Midbrain (tissue), 1 donor: ENCODE measurements at regions not wholly inside any gene's neighbourhood (a gene's known extent, or its start where the extent isn't known, plus 50 kb on each side); places are given as distances from the start of the nearest gene placed in this dataset.

Experiments used
- DNase-seq: peaks from one replicate; lab custom pipeline; 2025; lab: John Stamatoyannopoulos, UW

DNA sequence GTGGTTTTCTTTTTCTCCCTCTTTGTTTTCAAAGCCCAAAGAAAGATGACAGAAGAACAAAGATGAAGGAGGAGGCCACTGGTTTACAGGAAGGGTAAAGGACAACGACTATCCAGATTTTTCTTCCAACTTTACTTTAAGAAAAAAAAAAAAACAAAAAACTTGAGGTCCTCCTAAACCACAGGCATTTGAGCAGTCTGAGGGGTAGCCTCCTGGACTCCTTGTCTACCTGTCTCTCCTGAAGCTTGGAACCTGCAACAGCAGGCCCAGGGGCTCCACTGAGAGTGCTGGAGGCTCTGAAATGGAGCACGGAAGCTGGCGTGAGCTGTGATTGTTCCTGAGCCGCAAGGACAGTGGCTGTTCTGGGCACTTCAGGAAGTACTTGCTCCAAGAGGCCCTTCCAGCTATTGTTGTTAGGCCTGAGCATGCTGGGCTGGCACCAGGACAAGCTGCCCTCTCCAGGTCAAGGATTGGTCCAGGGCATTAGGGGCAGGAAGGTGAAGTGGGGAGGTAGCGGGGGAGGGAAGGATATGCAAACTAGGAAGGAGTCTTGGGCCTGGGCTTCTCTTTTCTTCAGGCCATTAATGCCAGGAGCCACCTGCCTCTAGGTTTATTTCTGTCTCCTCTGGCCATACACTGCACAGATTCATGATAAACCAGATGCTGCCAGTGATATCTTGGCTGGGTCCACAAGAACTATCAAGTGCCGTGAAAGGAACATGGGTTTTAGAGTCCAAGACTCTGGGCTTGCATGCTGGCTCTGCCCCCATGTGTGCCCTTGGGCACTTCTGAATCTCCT lies 147.3 kb downstream of the CCDC34 start:
- no peak for DNase-seq

DNA sequence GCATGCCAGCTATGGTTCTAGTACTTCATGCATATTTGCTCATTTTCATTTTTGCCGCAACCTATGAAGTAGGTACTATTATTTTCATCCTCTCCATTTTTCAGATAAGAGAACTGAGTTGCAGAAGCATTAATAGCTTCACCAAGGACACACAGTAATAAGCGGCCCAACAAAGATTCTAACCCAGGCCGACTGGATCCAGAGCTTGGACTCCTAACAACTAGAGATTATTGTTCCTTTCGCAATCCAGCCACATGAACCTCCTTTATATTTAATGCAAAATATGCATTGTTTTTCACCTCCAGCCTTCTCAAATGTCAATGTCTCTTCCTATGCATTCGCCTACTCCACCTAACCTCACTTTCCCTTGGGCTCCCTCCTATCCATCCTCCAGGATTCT lies 148.3 kb downstream of the CCDC34 start:
- DNase-seq: no peak

DNA sequence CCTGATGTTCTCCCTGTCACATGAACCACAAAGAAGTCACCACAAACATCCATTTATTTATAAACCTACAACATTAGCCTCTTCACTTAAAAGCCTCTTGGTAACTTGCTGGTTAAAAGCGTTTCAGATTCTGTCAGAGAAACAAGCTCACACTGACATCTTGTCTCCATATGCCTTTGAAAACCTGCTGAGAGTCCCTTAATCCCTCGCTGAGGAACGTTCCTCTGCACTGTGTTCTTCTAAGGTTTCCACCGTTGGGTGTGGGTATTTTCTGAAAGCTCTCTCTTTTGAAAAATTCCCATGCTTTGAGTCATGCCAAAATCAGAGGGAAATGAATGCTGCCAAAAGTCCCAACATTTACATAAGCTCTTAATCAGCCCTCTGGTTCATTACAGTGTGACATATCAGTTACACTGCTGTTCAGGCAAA lies 149.8 kb downstream of the CCDC34 start:
- DNase-seq: no peak

- no peak for DNase-seq
These were observed 150.7 kb downstream of the CCDC34 start for GRCh38 chr11:27212248-27212780.

- DNase-seq: no peak
These were observed 151.5 kb downstream of the CCDC34 start for GRCh38 chr11:27211370-27212127.

- no peak for DNase-seq
These were observed 152.5 kb downstream of the CCDC34 start for GRCh38 chr11:27210531-27210930.

GRCh38 chr11:27209562-27210005 lies 153.4 kb downstream of the CCDC34 start:
- no peak for DNase-seq

DNA sequence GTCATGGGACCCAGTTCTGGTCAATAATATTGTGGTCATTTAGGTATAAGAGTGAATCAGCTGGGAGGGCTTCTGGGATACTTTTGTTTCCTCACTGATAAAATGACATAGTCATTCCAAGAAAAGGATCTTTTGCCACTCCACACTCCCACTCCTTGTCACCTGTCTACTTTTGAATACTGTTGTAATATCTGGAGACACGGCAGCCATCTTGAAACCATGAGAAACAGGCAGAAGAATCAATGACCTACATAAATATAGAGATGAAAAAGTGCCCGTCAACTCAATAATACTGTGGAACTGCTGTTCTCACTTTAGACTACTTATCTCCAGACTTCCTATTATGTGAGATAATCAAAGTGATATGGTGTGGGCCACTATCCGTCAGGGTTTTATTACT lies 154.2 kb downstream of the CCDC34 start:
- DNase-seq: no peak

DNA sequence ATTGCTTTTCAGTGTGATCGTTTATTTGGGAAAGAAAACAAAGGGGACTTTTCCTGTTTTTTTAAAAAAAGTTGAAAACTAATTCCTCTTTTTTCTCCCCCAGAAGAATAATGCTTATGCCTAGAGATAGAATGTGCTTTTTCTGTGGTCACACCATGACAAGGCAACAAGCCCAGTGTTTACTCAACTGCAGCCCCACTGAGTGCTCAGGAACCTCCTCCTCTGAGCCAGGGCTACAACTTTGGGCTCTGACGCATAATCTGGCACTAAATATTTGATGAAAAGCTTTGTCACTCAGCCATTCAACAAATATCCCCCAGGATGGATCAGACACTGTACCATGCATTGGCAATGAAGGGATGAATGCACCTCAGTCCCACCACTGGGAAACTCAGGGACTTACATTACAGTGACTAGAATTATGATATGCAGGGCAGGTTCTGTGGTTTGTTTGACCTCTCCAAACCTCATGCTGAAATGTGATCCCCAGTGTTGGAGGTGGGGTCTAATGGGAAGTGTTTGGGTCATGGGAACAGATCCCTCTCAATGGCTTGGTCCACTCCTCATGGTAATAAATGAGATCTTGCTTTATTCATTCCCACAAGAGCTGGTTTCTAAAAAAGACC lies 155.9 kb downstream of the CCDC34 start:
- no peak for DNase-seq

GRCh38 chr11:27205779-27206570 lies 157.0 kb downstream of the CCDC34 start:
- no peak for DNase-seq

DNA sequence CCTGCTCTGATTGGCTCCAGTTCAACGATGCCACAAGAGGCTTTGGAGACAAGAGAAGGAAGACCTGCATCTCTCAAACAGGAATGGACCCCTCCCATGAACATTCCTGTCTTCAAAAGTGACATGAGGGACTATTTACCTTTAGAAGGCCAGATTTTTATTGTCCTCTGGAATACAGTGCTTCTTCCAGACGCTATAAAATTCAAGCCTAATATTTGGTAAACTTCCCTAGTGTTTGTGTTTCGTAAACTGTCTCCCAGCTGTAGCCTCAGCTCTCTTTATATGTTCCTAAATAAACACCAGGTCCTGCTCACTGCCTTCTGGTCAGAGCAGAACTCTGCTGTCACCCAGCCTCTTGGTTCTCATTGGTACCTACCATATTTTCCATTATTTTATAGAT lies 157.8 kb downstream of the CCDC34 start:
- no peak for DNase-seq

DNA sequence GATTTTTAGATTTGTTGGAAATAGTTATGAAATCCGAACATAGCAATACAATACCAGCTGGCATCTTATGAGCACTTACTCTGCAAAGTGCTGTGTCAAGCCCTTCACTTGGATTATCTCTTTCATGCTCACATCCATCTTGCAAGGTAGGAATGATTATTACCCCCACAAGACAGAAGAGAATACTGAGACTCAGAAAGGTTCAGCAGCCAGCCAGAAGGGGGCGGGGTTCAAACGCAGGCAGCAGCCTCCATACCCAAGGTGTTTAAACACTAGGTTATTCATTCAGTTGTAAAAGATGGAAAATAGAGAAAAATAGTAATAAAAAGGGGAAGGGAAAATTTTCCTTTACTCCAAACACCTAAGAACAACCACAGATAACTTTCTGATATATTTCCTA lies 158.5 kb downstream of the CCDC34 start:
- no peak for DNase-seq

- DNase-seq: no peak
These were observed 159.9 kb downstream of the CCDC34 start for GRCh38 chr11:27203077-27203647.

DNA sequence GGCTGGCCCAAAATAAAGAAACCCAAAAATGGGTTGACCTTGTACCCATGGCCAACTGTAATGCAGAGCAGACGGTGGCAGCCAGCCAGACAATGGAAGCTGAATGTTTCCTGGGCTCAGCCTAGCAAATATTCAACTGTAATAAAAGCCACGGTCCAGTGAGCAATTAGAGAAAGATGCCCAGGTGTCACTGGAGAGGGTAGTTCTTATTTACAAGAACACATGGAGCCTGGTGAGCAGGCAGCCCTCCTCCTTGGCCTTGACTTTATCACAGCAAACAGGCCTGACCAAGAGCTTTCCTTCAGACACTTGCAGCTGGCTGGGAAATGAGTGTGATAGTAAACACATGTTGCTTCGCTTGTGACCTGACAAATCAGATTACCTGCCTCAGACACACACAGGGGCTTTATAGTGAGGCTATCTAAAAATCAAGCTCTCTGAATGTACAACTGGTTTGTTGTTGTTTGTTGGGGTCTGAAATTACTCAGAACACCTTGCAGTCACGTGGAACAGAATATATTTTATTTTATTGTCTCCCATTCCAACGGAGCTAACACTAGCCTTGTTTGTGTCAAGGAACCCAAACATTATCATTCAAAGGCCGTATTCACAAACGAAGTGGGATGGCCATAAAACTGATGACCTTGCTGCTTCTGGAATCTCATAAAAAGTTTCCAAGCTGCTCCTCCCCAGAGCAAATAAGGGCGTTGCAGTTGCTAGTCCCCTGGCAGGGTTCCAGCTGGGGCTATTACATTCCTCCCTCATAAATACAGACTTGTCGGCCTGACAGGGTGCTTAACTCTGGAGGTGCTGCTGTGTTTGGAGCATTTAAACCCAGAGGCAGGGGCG lies 161.1 kb downstream of the BBOX1 start:
- DNase-seq: no peak

- DNase-seq: no peak
These were observed 160.3 kb downstream of the BBOX1 start for GRCh38 chr11:27200779-27201453.

GRCh38 chr11:27196203-27196897 lies 155.7 kb downstream of the BBOX1 start:
- DNase-seq: no peak

GRCh38 chr11:27195837-27196202 lies 155.2 kb downstream of the BBOX1 start:
- DNase-seq: no peak

DNA sequence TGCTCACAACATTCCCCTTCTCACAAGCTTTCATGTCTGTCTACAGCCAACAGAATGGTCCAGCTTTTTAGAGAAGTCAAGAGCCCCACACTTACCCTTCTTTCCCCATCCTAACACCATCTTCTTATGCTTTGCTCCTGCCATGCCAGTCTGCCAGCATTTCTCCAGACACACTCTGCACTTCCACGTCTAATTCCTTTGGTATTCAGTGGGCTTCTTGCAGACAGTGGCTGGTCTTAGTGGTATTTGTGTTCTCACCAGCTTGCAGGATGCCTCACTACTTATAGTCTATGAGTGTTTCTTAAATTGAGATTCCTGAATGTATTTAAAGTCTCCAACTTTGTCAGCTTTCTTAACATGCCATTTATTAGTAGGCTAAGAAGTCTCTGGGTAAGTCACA lies 154.4 kb downstream of the BBOX1 start:
- DNase-seq: no peak
